ENCODE measurements at regions not wholly inside any gene's neighbourhood (a gene's known extent, or its start where the extent isn't known, plus 50 kb on each side); places are given as distances from the start of the nearest gene placed in this dataset.

GRCh38 chr6:74134327-74134726 lies 438.3 kb downstream of the CD109 start:
- CTCF ChIA-PET: no interaction called here
- no peaks in the 10 kb centered on the region for H3K27me3 Mint-ChIP-seq (ENCODE audit: low read depth)

GRCh38 chr6:74133073-74133472 lies 437.1 kb downstream of the CD109 start:
- Mint-ChIP-seq H3K27ac (no peak overlapping the region), H3K9me3 (ENCODE audit: insufficient read depth) (no peaks in the 10 kb centered on the region), H3K27me3 (ENCODE audit: low read depth) (no peaks in the 10 kb centered on the region), H3K36me3 (ENCODE audit: low read depth) (no peaks in the 10 kb centered on the region), H3K4me1 (ENCODE audit: low read depth) (no peaks in the 10 kb centered on the region), H3K4me3 (no peak overlapping the region)
- ATAC-seq (no peak), DNase-seq (no peak)
- CTCF ChIA-PET: no interaction called here
- POLR2A ChIA-PET: no interaction called here

More at GRCh38 chr6:74134327-74134726, 438.3 kb downstream of the CD109 start:
- DNase-seq (no peak), ATAC-seq (no peak)
- Mint-ChIP-seq H3K27ac (no peak overlapping the region), H3K4me1 (ENCODE audit: low read depth) (no peaks in the 10 kb centered on the region), H3K36me3 (ENCODE audit: low read depth) (no peaks in the 10 kb centered on the region), H3K4me3 (no peak overlapping the region), H3K9me3 (ENCODE audit: insufficient read depth) (no peaks in the 10 kb centered on the region)
- POLR2A ChIA-PET: no interaction called here

GRCh38 chr6:74130641-74131040 lies 434.6 kb downstream of the CD109 start:
- Mint-ChIP-seq H3K9me3 (ENCODE audit: insufficient read depth) (no peaks in the 10 kb centered on the region), H3K36me3 (ENCODE audit: low read depth) (no peaks in the 10 kb centered on the region), H3K4me3 (no peak overlapping the region), H3K4me1 (ENCODE audit: low read depth) (no peaks in the 10 kb centered on the region), H3K27me3 (ENCODE audit: low read depth) (no peaks in the 10 kb centered on the region), H3K27ac (no peak overlapping the region)
- DNase-seq (no peak), ATAC-seq (no peak)
- ChIA-PET CTCF (no interaction called here), POLR2A (no interaction called here)

GRCh38 chr6:74128536-74128935 lies 432.5 kb downstream of the CD109 start:
- Mint-ChIP-seq H3K27ac (no peak overlapping the region), H3K36me3 (ENCODE audit: low read depth) (no peaks in the 10 kb centered on the region)

GRCh38 chr6:74117113-74117512 lies 421.1 kb downstream of the CD109 start:
- H3K4me3 Mint-ChIP-seq: no peak overlapping the region
- no peaks in the 10 kb centered on the region for H3K36me3 Mint-ChIP-seq (ENCODE audit: low read depth)
- no peaks in the 10 kb centered on the region for H3K9me3 Mint-ChIP-seq (ENCODE audit: insufficient read depth)
- DNase-seq: no peak
- POLR2A ChIA-PET: no interaction called here
- no peak for ATAC-seq
- H3K27me3 Mint-ChIP-seq (ENCODE audit: low read depth): no peaks in the 10 kb centered on the region
- CTCF ChIA-PET: no interaction called here
- no peak overlapping the region for H3K27ac Mint-ChIP-seq
- no peaks in the 10 kb centered on the region for H3K4me1 Mint-ChIP-seq (ENCODE audit: low read depth)

More at GRCh38 chr6:74128536-74128935, 432.5 kb downstream of the CD109 start:
- H3K9me3 Mint-ChIP-seq (ENCODE audit: insufficient read depth): no peaks in the 10 kb centered on the region
- H3K27me3 Mint-ChIP-seq (ENCODE audit: low read depth): no peaks in the 10 kb centered on the region
- POLR2A ChIA-PET: no interaction called here
- H3K4me3 Mint-ChIP-seq: no peak overlapping the region
- ATAC-seq: no peak
- H3K4me1 Mint-ChIP-seq (ENCODE audit: low read depth): no peaks in the 10 kb centered on the region
- CTCF ChIA-PET: no interaction called here
- DNase-seq: no peak

- ChIA-PET CTCF (no interaction called here), POLR2A (no interaction called here)
- H3K9me3 Mint-ChIP-seq (ENCODE audit: insufficient read depth): no peaks in the 10 kb centered on the region
- DNase-seq (no peak), ATAC-seq (no peak)
- no peaks in the 10 kb centered on the region for H3K4me1 Mint-ChIP-seq (ENCODE audit: low read depth)
- H3K36me3 Mint-ChIP-seq (ENCODE audit: low read depth): no peaks in the 10 kb centered on the region
- no peak overlapping the region for H3K27ac Mint-ChIP-seq
- H3K4me3 Mint-ChIP-seq: no peak overlapping the region
- H3K27me3 Mint-ChIP-seq (ENCODE audit: low read depth): no peaks in the 10 kb centered on the region
These were observed 419.7 kb downstream of the CD109 start for GRCh38 chr6:74115674-74116073.

GRCh38 chr6:74114428-74114827 lies 418.4 kb downstream of the CD109 start:
- H3K36me3 Mint-ChIP-seq (ENCODE audit: low read depth): no peaks in the 10 kb centered on the region
- no peak overlapping the region for H3K27ac Mint-ChIP-seq
- no peak overlapping the region for H3K4me3 Mint-ChIP-seq
- POLR2A ChIA-PET: no interaction called here
- DNase-seq: no peak
- no peaks in the 10 kb centered on the region for H3K27me3 Mint-ChIP-seq (ENCODE audit: low read depth)
- no peak for ATAC-seq
- no peaks in the 10 kb centered on the region for H3K4me1 Mint-ChIP-seq (ENCODE audit: low read depth)
- H3K9me3 Mint-ChIP-seq (ENCODE audit: insufficient read depth): no peaks in the 10 kb centered on the region
- CTCF ChIA-PET: interaction anchor here (0.6 kb wide), 1 partner anchor 22 kb away, joined by 3 read pairs; no protein-coding TSS in a partner anchor

- Mint-ChIP-seq H3K36me3 (ENCODE audit: low read depth) (no peaks in the 10 kb centered on the region), H3K27ac (no peak overlapping the region), H3K4me1 (ENCODE audit: low read depth) (no peaks in the 10 kb centered on the region), H3K27me3 (ENCODE audit: low read depth) (no peaks in the 10 kb centered on the region), H3K9me3 (ENCODE audit: insufficient read depth) (no peaks in the 10 kb centered on the region), H3K4me3 (no peak overlapping the region)
- DNase-seq (no peak), ATAC-seq (no peak)
- ChIA-PET CTCF (interaction anchor here (0.6 kb wide), 1 partner anchor 21 kb away, joined by 3 read pairs; no protein-coding TSS in a partner anchor), POLR2A (no interaction called here)
These were observed 417.9 kb downstream of the CD109 start for GRCh38 chr6:74113901-74114300.

- Mint-ChIP-seq H3K4me1 (ENCODE audit: low read depth) (no peaks in the 10 kb centered on the region), H3K27me3 (ENCODE audit: low read depth) (no peaks in the 10 kb centered on the region), H3K4me3 (no peak overlapping the region), H3K36me3 (ENCODE audit: low read depth) (no peaks in the 10 kb centered on the region), H3K27ac (no peak overlapping the region), H3K9me3 (ENCODE audit: insufficient read depth) (no peaks in the 10 kb centered on the region)
- ChIA-PET CTCF (no interaction called here), POLR2A (no interaction called here)
- DNase-seq: no peak
- no peak for ATAC-seq
These were observed 407.4 kb downstream of the CD109 start for GRCh38 chr6:74103417-74103816.

- ATAC-seq: no peak
- Mint-ChIP-seq H3K9me3 (ENCODE audit: insufficient read depth) (no peaks in the 10 kb centered on the region), H3K27ac (no peak overlapping the region), H3K27me3 (ENCODE audit: low read depth) (no peaks in the 10 kb centered on the region), H3K4me1 (ENCODE audit: low read depth) (no peaks in the 10 kb centered on the region), H3K4me3 (no peak overlapping the region), H3K36me3 (ENCODE audit: low read depth) (no peaks in the 10 kb centered on the region)
- no peak for DNase-seq
- CTCF ChIA-PET: no interaction called here
- POLR2A ChIA-PET: no interaction called here
These were observed 404.8 kb downstream of the CD109 start for GRCh38 chr6:74100719-74101287.

GRCh38 chr6:74096329-74096728 lies 400.3 kb downstream of the CD109 start:
- no peaks in the 10 kb centered on the region for H3K36me3 Mint-ChIP-seq (ENCODE audit: low read depth)
- DNase-seq (no peak), ATAC-seq (no peak)
- H3K4me3 Mint-ChIP-seq: no peak overlapping the region
- no peaks in the 10 kb centered on the region for H3K27me3 Mint-ChIP-seq (ENCODE audit: low read depth)
- H3K9me3 Mint-ChIP-seq (ENCODE audit: insufficient read depth): no peaks in the 10 kb centered on the region
- no peak overlapping the region for H3K27ac Mint-ChIP-seq
- ChIA-PET CTCF (interaction anchor here (1.6 kb wide), 1 partner anchor 1112 kb away, joined by 3 read pairs; no protein-coding TSS in a partner anchor), POLR2A (no interaction called here)
- no peaks in the 10 kb centered on the region for H3K4me1 Mint-ChIP-seq (ENCODE audit: low read depth)

- ChIA-PET CTCF (interaction anchor here (1.1 to 2.3 kb wide), 3 partner anchors 21 to 1115 kb away, joined by 3 to 12 read pairs (median 9); no protein-coding TSS in a partner anchor), POLR2A (no interaction called here)
- DNase-seq (no peak), ATAC-seq (no peak)
- no peaks in the 10 kb centered on the region for H3K27me3 Mint-ChIP-seq (ENCODE audit: low read depth)
- H3K4me1 Mint-ChIP-seq (ENCODE audit: low read depth): no peaks in the 10 kb centered on the region
- H3K4me3 Mint-ChIP-seq: no peak overlapping the region
- H3K36me3 Mint-ChIP-seq (ENCODE audit: low read depth): no peaks in the 10 kb centered on the region
- no peak overlapping the region for H3K27ac Mint-ChIP-seq
- H3K9me3 Mint-ChIP-seq (ENCODE audit: insufficient read depth): no peaks in the 10 kb centered on the region
These were observed 397.4 kb downstream of the CD109 start for GRCh38 chr6:74093361-74093760.

GRCh38 chr6:74091794-74092157 lies 395.8 kb downstream of the CD109 start:
- ATAC-seq (no peak), DNase-seq (no peak)
- H3K27ac Mint-ChIP-seq: no peak overlapping the region
- CTCF ChIA-PET: interaction anchor here (0.8 to 2.6 kb wide), 8 partner anchors 15 to 1117 kb away, joined by 3 to 31 read pairs (median 4); partner anchors contain the start of gene COL12A1
- H3K4me1 Mint-ChIP-seq (ENCODE audit: low read depth): no peaks in the 10 kb centered on the region
- no peak overlapping the region for H3K4me3 Mint-ChIP-seq
- POLR2A ChIA-PET: no interaction called here
- no peaks in the 10 kb centered on the region for H3K9me3 Mint-ChIP-seq (ENCODE audit: insufficient read depth)
- no peaks in the 10 kb centered on the region for H3K36me3 Mint-ChIP-seq (ENCODE audit: low read depth)
- H3K27me3 Mint-ChIP-seq (ENCODE audit: low read depth): no peaks in the 10 kb centered on the region

Measured in activated CD8-positive, alpha-beta T cell treated with anti-CD3 and anti-CD28 coated beads, Interleukin-2, amount 10 ng/mL, durations not matched to agents 7 days and 5 days (primary cell).